GM21360 (cell line): ENCODE measurements at regions not wholly inside any gene's neighbourhood (a gene's known extent, or its start where the extent isn't known, plus 50 kb on each side); places are given as distances from the start of the nearest gene placed in this dataset.

ENCODE experiments used
- ATAC-seq: cut with Tn5 transposase; IDR thresholded peaks from one replicate; pipeline ENCODE4 v1.9.1; 2021; ENCODE audit warnings: mild to moderate bottlenecking, moderate library complexity; ENCODE audit not compliant: unreplicated experiment

GRCh38 chr3:44072601-44073540 lies 168.8 kb upstream of the TOPAZ1 start:
- ATAC-seq, result no peak

DNA sequence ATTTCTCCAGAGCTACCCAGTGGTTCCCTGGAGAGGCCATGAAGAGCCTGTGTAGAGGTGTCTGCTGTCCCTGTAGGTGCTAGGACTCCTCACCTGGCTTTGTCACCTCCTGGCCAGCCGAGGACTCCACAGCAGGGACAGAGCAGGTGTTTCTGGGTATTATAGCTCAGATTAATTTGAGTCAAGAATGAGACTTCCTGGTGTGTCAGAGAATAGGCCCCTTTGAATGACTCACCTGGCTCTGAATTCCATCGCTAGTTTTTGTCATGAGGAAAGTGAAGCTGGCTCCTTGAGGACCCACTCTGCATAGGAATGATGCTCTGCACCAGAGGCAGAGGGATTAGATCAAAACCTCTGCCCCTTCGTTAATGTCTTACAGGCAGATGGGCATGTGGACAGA lies 167.5 kb upstream of the TOPAZ1 start:
- ATAC-seq, result no peak

- no peak for ATAC-seq
These were observed 165.4 kb upstream of the TOPAZ1 start for GRCh38 chr3:44076221-44076829.

- no peak for ATAC-seq
These were observed 164.4 kb upstream of the TOPAZ1 start for GRCh38 chr3:44077267-44077666.

DNA sequence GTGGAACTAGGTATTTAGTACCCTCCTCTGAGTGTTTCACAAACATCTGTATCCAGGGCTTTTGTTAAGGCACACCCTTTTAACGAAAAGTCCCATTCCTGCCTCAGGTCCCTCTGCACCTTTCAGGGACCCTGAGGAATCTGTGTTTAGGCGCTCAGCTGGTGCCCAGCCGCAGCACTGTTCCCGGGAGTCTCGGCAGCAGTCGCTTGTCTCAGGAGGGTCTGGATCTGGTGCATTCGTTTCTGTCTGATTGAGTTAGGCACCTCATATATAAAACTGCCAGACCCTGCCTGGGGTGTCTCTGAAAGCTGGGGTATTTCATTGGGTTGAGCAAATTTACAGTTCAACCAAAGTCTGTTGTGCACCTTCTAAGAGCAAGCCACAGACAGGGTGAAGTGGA lies 162.8 kb upstream of the TOPAZ1 start:
- ATAC-seq, result no peak

- ATAC-seq, result no peak
These were observed 161.8 kb upstream of the TOPAZ1 start for GRCh38 chr3:44079916-44080315.

- no peak for ATAC-seq
These were observed 161.1 kb upstream of the TOPAZ1 start for GRCh38 chr3:44080474-44081072.

DNA sequence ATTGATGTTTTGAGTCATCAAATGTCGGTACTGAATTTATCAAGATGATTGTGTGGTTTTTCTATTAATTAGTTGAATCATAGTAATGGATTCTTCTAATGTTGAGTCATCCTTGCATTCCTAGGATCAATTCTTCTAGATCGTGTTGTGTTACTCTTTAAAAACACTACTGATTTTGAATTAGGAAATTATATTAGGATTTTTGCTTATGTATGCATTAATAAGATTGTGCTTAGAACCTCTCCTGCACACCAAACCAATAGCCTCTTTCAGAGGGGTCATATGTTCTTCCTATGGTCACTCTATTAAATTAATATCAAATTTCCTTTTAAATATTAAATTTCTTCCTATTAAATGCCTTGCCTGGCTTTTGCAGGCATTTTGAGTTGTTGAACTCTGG lies 151.7 kb upstream of the TOPAZ1 start:
- no peak for ATAC-seq

GRCh38 chr3:44092497-44092896 lies 149.2 kb upstream of the TOPAZ1 start:
- ATAC-seq, result no peak

- ATAC-seq, result no peak
These were observed 148.2 kb upstream of the TOPAZ1 start for GRCh38 chr3:44093531-44093930.

DNA sequence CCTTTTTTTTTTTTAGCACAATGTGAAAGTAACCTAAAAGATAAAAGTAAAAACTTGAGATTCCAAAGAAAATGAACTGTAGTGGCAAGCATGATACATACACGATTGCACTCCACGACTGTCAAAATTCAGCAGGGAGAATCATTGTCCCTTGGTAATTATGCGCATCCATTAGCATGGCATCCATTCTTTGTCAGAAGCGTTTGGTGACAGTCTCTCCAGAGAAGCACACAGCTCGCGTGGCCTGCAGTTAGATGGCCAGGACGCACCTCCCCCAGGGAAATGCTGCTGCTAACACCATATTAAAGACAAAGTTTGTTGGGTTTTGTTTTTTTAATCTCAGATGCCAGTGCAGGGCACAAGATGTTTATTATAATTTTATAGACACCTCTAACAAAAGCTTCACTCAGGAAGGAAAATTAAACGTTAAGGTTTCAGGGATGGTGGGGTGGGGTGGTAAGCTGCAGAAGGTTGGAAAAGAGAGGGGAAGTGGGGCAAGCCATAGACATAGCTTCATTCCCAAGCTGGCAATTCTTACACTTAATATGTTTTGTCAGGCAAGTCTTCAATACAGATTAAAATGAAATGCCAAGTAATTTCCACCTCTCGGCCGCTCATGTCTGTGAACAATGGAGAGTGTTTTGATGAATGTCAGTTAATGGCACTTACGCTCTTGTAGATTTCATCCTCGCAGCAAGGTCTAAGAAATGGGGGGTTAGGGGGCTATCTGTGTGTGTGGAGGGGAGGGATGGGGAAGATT lies 142.8 kb upstream of the TOPAZ1 start:
- ATAC-seq, result no peak

- ATAC-seq, result no peak
These were observed 142.0 kb upstream of the TOPAZ1 start for GRCh38 chr3:44099566-44100297.

GRCh38 chr3:44100298-44100695 lies 141.4 kb upstream of the TOPAZ1 start:
- ATAC-seq, result no peak

DNA sequence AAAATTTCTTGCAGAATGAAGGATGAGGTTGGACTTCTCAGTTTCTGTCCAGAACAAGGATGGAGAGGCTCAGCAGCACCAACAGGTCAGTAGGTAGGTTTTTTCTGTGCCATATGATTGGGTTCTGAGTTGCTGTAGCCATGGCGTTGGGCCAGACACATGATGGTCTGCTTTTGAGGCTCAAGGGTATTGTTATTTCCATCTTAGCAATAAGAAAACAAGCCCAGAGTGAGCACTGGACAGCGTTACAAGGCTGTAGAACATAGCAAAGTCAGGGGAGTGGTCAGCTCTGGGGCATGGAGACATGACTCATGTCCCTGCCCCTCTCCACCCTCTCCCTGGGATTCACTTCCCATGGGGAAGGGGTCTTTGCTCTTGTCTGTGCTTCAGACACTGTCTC lies 137.6 kb upstream of the TOPAZ1 start:
- ATAC-seq, result no peak

DNA sequence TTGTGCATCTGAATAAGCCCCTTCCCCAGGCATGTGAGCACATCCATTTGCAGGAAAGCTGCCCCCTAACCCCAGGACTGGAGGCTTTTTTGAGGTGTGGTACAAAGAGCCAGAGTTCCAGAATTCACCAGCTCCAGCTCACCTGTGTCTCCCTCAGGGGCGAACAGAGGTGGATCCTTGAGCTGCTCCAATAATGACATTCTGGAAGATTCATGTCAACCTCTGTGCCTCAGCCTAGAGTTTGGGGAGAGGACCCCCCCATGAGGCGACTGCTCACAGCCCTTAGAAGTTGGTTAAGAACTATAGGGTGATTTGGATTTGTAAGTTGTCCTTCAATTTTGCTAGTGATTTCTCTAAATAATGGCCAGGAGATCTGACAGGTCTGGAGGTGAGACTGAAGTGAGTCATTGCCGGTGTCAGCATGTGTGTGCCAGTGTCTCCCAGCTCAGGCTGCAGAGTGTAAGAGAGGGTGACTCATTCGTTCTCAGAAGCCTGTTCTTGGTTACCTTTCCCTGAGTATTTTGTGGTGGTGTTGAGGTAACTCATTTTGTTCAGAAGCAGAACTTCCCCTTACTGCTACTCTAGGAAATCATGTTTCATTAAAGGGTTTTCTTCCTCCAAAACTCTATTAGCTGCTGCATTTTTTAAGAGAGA lies 136.9 kb upstream of the TOPAZ1 start:
- ATAC-seq, result peak; percentile 97

DNA sequence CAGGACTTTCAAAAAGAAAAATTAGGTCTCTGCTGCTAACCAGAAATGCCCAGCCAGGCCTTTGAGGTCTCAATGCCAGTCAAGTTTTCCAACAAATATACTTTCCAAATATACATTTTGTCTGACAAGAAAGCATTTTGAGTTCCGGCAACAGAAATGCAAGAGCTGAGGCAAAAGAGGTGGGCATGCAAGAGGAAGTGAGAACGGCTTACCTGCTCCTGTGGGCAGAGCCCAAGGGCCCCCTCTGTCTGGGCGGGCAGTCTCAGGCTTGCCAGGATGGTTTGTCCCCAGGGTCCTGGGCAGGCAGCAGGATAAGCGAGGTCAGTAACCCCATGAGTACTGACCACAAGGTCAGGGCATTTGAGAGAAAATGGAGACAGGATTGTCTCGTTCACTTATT lies 136.1 kb upstream of the TOPAZ1 start:
- no peak for ATAC-seq

- ATAC-seq, result no peak
These were observed 134.9 kb upstream of the TOPAZ1 start for GRCh38 chr3:44106756-44107155.

GRCh38 chr3:44108481-44108880 lies 133.2 kb upstream of the TOPAZ1 start:
- ATAC-seq, result no peak

DNA sequence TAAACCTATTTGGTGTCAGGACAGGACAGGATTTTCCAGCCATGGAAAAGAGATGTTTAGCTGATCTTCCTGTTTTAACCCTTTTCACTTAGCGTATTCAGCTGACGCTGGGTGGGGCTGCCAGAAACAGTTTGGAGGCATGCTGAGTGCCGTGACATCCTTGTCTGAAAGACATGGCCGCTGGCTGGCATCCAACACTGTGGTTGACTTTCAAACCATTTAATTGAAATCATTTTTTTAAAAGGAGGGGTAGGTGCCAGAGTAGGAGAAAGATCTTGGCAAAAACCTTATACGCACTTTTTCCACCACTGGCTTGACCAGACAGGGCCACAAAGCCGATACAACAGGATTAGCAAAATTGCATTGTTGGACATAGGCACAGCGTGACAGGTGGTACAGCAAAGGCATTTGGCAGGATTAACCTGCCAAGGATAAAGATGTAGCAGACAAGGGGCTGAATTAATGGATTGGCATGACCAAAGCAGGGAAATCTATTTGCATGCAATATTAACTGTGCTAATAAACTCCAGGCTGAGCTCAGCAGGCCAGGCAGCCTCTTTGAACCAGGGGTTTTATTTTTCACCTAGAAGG lies 131.8 kb upstream of the TOPAZ1 start:
- ATAC-seq, result no peak

DNA sequence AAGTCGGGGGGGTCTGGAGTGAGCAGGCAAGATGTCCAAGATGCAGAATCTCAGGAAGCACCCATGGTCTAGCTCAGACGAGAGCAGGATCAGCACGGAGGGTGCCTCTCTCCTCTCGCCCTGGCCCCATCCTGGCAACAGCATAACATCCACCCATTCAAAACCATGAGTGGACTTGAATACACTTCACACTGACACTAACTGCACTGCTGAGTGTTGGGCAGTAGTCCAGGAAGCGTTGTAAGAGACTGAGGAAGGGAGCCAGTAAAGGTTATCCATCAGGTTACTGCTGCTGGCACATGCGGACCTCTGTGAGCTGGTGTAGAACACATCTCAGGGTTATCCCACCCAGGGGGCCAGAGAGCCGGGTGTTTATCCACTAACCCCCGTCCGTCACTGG lies 131.0 kb upstream of the TOPAZ1 start:
- ATAC-seq, result no peak
